PC-9 (cell line): ENCODE measurements at regions not wholly inside any gene's neighbourhood (a gene's known extent, or its start where the extent isn't known, plus 50 kb on each side); places are given as distances from the start of the nearest gene placed in this dataset.

Source experiments
- CTCF ChIP-seq: fragments of 200-600 bp; sonication (generic); conservative IDR thresholded peaks from 2 replicates; pipeline ENCODE4 v1.6.1; 2017; ENCODE audit warnings: mixed run types, antibody characterized with exemption, mild to moderate bottlenecking, moderate library complexity
- EZH2 ChIP-seq: fragments of 200-600 bp; sonication (generic); IDR thresholded peaks from 2 replicates; pipeline ENCODE4 v1.8.0; 2017; ENCODE audit warnings: antibody characterized with exemption, low read depth

- TF ChIP-seq CTCF (no peak), EZH2 (no peak)
Measured at GRCh38 chr4:63851496-63851895, 557.8 kb downstream of the TECRL start.
